SK-N-SH treated with all-trans-retinoic acid at 6 μM for 48 hours (cell line): ENCODE measurements at regions not wholly inside any gene's neighbourhood (a gene's known extent, or its start where the extent isn't known, plus 50 kb on each side); places are given as distances from the start of the nearest gene placed in this dataset.

Experiments
- ATAC-seq: fragments of 200-7000 bp; cut with Tn5 transposase; 3 replicates; pipeline ENCODE4 v1.9.1; 2020; ENCODE audit warnings: mild to moderate bottlenecking, moderate library complexity
- ARNTL ChIP-seq: fragments of 450-650 bp; formaldehyde crosslinking; IDR thresholded peaks from 2 replicates; pipeline ENCODE4 v1.5.0; 2020; ENCODE audit warnings: low read depth, mild to moderate bottlenecking, moderate library complexity, borderline replicate concordance
- BACH2 ChIP-seq: fragments of 250-450 bp; sonication (Bioruptor Pico); IDR thresholded peaks from 2 replicates; pipeline ENCODE4 v1.9.0; 2021; ENCODE audit warnings: mild to moderate bottlenecking, borderline replicate concordance
- CSDC2 ChIP-seq: fragments of 250-450 bp; sonication (Bioruptor Pico); IDR thresholded peaks from 2 replicates; pipeline ENCODE4 v1.5.0; 2020; ENCODE audit warnings: mild to moderate bottlenecking, moderate library complexity
- ESRRG ChIP-seq: fragments of 250-450 bp; sonication (Bioruptor Pico); IDR thresholded peaks from 2 replicates; pipeline ENCODE4 v1.6.1; 2021; ENCODE audit warnings: mild to moderate bottlenecking
- GLIS3 ChIP-seq: fragments of 250-450 bp; sonication (Bioruptor Pico); IDR thresholded peaks from 2 replicates; pipeline ENCODE4 v1.5.0; 2020; ENCODE audit warnings: mild to moderate bottlenecking, moderate library complexity
- PPARA ChIP-seq: fragments of 250-450 bp; sonication (Bioruptor Pico); IDR thresholded peaks from 2 replicates; pipeline ENCODE4 v1.5.0; 2020; ENCODE audit warnings: mild to moderate bottlenecking, borderline replicate concordance
- RARB ChIP-seq: fragments of 250-450 bp; sonication (Bioruptor Pico); IDR thresholded peaks from 2 replicates; pipeline ENCODE4 v1.8.0; 2021; ENCODE audit warnings: mild to moderate bottlenecking, moderate library complexity
- TCF4 ChIP-seq: fragments of 250-450 bp; sonication (Bioruptor Pico); IDR thresholded peaks from 2 replicates; pipeline ENCODE4 v1.8.0; 2021; ENCODE audit warnings: mild to moderate bottlenecking, moderate library complexity, borderline replicate concordance
- TOX ChIP-seq: fragments of 250-450 bp; sonication (Bioruptor Pico); IDR thresholded peaks from 2 replicates; pipeline ENCODE4 v1.8.0; 2021; ENCODE audit warnings: mild to moderate bottlenecking, moderate library complexity, borderline replicate concordance
- ZFP3 ChIP-seq: fragments of 250-450 bp; sonication (Bioruptor Pico); IDR thresholded peaks from 2 replicates; pipeline ENCODE4 v1.5.0; 2020; ENCODE audit warnings: mild to moderate bottlenecking, moderate library complexity
- ZFP30 ChIP-seq: fragments of 450-650 bp; formaldehyde crosslinking; IDR thresholded peaks from 2 replicates; pipeline ENCODE4 v1.5.0; 2022; ENCODE audit warnings: mild to moderate bottlenecking, moderate library complexity
- ZNF565 ChIP-seq: fragments of 450-650 bp; formaldehyde crosslinking; conservative IDR thresholded peaks from 2 replicates; pipeline ENCODE4 v1.5.0; 2020; ENCODE audit warnings: low read depth, mild to moderate bottlenecking, moderate library complexity
- ZNF70 ChIP-seq: fragments of 450-650 bp; formaldehyde crosslinking; IDR thresholded peaks from 2 replicates; pipeline ENCODE4 v1.5.0; 2020; ENCODE audit warnings: mild to moderate bottlenecking, moderate library complexity
- TF ChIP-seq, protein P1 (sequence below): fragments of 250-450 bp; sonication (Bioruptor Pico); IDR thresholded peaks from 2 replicates; pipeline ENCODE4 v1.5.1; 2021; ENCODE audit warnings: mild to moderate bottlenecking, moderate library complexity
- TF ChIP-seq, protein P2 (sequence below): fragments of 250-450 bp; sonication (Bioruptor Pico); IDR thresholded peaks from 2 replicates; pipeline ENCODE4 v1.8.0; 2020; ENCODE audit warnings: mild to moderate bottlenecking, moderate library complexity, borderline replicate concordance
- TF ChIP-seq, protein P3 (sequence below): fragments of 250-450 bp; sonication (Bioruptor Pico); IDR thresholded peaks from 2 replicates; pipeline ENCODE4 v1.5.1; 2020; ENCODE audit warnings: low read depth, mild to moderate bottlenecking, moderate library complexity
- TF ChIP-seq, protein P4 (sequence below): fragments of 250-450 bp; sonication (Bioruptor Pico); IDR thresholded peaks from 2 replicates; pipeline ENCODE4 v1.5.0; 2020; ENCODE audit warnings: mild to moderate bottlenecking, moderate library complexity

DNA sequence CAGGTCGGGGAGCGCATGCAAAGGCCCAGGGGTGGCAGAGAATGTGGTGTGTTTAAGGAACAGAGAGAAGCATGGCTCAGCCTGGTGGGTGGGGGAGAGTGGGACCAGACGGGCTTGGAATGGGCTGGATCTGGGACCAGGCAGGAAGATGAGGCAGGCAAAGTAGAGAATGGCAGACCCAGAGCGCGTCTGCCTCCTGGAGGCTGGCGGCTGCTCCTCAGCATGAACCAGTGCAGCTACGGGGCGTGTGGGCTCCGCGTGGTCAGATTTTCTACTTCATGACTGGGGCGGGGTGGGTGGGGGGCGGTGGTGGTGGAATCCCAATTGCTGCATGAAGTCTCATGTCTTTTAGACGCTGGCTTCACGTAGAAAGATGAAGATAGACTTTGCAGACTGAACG lies 135.6 kb downstream of the TFAP2C start (continued):
- TF ChIP-seq, protein P1, sequence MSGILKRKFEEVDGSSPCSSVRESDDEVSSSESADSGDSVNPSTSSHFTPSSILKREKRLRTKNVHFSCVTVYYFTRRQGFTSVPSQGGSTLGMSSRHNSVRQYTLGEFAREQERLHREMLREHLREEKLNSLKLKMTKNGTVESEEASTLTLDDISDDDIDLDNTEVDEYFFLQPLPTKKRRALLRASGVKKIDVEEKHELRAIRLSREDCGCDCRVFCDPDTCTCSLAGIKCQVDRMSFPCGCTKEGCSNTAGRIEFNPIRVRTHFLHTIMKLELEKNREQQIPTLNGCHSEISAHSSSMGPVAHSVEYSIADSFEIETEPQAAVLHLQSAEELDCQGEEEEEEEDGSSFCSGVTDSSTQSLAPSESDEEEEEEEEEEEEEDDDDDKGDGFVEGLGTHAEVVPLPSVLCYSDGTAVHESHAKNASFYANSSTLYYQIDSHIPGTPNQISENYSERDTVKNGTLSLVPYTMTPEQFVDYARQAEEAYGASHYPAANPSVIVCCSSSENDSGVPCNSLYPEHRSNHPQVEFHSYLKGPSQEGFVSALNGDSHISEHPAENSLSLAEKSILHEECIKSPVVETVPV (CRISPR knock-in tag), result no peak
- TF ChIP-seq, protein P2, sequence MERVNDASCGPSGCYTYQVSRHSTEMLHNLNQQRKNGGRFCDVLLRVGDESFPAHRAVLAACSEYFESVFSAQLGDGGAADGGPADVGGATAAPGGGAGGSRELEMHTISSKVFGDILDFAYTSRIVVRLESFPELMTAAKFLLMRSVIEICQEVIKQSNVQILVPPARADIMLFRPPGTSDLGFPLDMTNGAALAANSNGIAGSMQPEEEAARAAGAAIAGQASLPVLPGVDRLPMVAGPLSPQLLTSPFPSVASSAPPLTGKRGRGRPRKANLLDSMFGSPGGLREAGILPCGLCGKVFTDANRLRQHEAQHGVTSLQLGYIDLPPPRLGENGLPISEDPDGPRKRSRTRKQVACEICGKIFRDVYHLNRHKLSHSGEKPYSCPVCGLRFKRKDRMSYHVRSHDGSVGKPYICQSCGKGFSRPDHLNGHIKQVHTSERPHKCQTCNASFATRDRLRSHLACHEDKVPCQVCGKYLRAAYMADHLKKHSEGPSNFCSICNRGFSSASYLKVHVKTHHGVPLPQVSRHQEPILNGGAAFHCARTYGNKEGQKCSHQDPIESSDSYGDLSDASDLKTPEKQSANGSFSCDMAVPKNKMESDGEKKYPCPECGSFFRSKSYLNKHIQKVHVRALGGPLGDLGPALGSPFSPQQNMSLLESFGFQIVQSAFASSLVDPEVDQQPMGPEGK (CRISPR knock-in tag), result no peak
- TF ChIP-seq GLIS3, result no peak
- TF ChIP-seq, protein P3, sequence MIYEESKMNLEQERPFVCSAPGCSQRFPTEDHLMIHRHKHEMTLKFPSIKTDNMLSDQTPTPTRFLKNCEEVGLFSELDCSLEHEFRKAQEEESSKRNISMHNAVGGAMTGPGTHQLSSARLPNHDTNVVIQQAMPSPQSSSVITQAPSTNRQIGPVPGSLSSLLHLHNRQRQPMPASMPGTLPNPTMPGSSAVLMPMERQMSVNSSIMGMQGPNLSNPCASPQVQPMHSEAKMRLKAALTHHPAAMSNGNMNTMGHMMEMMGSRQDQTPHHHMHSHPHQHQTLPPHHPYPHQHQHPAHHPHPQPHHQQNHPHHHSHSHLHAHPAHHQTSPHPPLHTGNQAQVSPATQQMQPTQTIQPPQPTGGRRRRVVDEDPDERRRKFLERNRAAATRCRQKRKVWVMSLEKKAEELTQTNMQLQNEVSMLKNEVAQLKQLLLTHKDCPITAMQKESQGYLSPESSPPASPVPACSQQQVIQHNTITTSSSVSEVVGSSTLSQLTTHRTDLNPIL, result no peak
- no peak for TF ChIP-seq TCF4 (CRISPR knock-in tag)

DNA sequence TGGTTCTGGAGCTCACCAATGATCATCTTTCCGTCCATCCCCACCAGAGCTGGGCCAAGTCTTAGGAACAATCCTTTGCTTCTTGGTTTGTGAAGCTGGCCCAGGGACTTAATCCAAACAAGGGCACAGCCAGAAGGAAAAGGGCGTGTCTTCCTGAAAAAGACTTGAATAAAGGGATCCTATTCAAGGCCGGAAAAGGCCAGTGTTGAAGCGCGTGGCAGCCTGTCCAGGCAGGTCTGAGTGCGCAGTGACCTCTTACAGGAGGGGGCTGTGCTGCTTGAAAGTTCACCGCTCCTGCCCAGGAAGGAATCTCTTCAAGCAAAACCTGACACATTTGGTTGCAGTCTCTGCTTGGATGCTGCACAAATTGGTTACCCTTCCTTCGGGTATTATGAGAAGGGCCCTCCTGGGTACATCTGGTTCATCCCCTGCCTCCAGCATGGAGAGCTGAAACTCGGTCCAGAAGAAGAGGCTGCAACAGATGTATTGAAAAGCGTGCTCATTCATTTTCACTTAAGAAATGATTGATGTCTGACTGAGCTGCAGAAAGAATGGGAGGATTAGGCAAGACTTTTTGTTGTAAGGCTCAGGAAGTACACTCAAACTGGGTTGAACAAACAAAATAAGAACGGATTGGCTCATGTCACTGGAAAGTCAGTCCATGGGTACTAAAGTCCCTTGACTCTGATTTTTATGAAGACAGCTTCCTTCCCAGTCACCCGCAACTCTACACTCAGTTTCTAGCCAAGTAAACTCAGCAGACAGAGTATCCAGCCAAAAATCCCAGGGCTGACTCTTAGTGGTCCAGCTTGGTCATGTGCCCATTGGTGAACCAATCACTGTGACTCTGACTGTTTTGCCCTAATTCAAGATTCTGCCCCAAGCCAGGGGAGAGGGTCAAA lies 136.3 kb downstream of the TFAP2C start:
- ATAC-seq, result no peak
- TF ChIP-seq GLIS3, result no peak
- no peak for TF ChIP-seq ZFP3 (CRISPR knock-in tag)
- TF ChIP-seq RARB (CRISPR knock-in tag), result no peak
- TF ChIP-seq ZNF70 (CRISPR knock-in tag), result no peak
- TF ChIP-seq ZNF565, result no peak
- no peak for TF ChIP-seq ARNTL (CRISPR knock-in tag)
- TF ChIP-seq, protein P1 (CRISPR knock-in tag), result no peak
- TF ChIP-seq, protein P3, result no peak
- TF ChIP-seq, protein P2 (CRISPR knock-in tag), result no peak
- no peak for TF ChIP-seq TOX (CRISPR knock-in tag)
- TF ChIP-seq CSDC2, result no peak
- no peak for TF ChIP-seq TCF4 (CRISPR knock-in tag)
- TF ChIP-seq BACH2, result no peak
- no peak for TF ChIP-seq PPARA (CRISPR knock-in tag)
- TF ChIP-seq ESRRG (CRISPR knock-in tag), result no peak
- TF ChIP-seq, protein P4, sequence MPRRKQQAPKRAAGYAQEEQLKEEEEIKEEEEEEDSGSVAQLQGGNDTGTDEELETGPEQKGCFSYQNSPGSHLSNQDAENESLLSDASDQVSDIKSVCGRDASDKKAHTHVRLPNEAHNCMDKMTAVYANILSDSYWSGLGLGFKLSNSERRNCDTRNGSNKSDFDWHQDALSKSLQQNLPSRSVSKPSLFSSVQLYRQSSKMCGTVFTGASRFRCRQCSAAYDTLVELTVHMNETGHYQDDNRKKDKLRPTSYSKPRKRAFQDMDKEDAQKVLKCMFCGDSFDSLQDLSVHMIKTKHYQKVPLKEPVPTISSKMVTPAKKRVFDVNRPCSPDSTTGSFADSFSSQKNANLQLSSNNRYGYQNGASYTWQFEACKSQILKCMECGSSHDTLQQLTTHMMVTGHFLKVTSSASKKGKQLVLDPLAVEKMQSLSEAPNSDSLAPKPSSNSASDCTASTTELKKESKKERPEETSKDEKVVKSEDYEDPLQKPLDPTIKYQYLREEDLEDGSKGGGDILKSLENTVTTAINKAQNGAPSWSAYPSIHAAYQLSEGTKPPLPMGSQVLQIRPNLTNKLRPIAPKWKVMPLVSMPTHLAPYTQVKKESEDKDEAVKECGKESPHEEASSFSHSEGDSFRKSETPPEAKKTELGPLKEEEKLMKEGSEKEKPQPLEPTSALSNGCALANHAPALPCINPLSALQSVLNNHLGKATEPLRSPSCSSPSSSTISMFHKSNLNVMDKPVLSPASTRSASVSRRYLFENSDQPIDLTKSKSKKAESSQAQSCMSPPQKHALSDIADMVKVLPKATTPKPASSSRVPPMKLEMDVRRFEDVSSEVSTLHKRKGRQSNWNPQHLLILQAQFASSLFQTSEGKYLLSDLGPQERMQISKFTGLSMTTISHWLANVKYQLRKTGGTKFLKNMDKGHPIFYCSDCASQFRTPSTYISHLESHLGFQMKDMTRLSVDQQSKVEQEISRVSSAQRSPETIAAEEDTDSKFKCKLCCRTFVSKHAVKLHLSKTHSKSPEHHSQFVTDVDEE, result no peak
- no peak for TF ChIP-seq ZFP30 (CRISPR knock-in tag)
